Neural progenitor cell (in vitro differentiated cells): ENCODE measurements at regions not wholly inside any gene's neighbourhood (a gene's known extent, or its start where the extent isn't known, plus 50 kb on each side); places are given as distances from the start of the nearest gene placed in this dataset.

Experiments used
- DNase-seq: peaks from one replicate; pipeline ENCODE4 v3.0.0-alpha.2; 2016; ENCODE audit warnings: low spot score
- H2AFZ ChIP-seq: fragments of 200-600 bp; sonication (generic); replicated peaks from 2 replicates; pipeline ENCODE4 v1.6.1; 2016; ENCODE audit warnings: antibody characterized with exemption
- H3F3A ChIP-seq: fragments of 200-600 bp; sonication (generic); 2 replicates; pipeline ENCODE4 v1.6.1; 2016; ENCODE audit warnings: antibody characterized with exemption, low read depth
- H3K27ac ChIP-seq: fragments of 200-600 bp; sonication (generic); 2 replicates; pipeline ENCODE4 v1.5.1; 2016; ENCODE audit warnings: mild to moderate bottlenecking
- H3K27me3 ChIP-seq: fragments of 200-600 bp; sonication (generic); 2 replicates; pipeline ENCODE4 v1.6.1; 2016; ENCODE audit warnings: mild to moderate bottlenecking, moderate library complexity
- H3K36me3 ChIP-seq: fragments of 200-600 bp; sonication (generic); 2 replicates; pipeline ENCODE4 v1.5.1; 2016
- H3K4me1 ChIP-seq: fragments of 200-600 bp; sonication (generic); 2 replicates; pipeline ENCODE4 v1.6.1; 2016; ENCODE audit warnings: mixed run types
- H3K4me2 ChIP-seq: fragments of 200-600 bp; sonication (generic); 2 replicates; pipeline ENCODE4 v1.6.1; 2016
- H3K4me3 ChIP-seq: fragments of 200-600 bp; sonication (generic); 2 replicates; pipeline ENCODE4 v1.5.1; 2016
- H3K79me2 ChIP-seq: fragments of 200-600 bp; sonication (generic); 2 replicates; pipeline ENCODE4 v1.6.1; 2016; ENCODE audit warnings: low read depth
- H3K9ac ChIP-seq: fragments of 200-600 bp; sonication (generic); 2 replicates; pipeline ENCODE4 v1.6.1; 2016
- H3K9me3 ChIP-seq: fragments of 200-600 bp; sonication (generic); 2 replicates; pipeline ENCODE4 v1.5.1; 2016; ENCODE audit warnings: low read depth
- H4K20me1 ChIP-seq: fragments of 200-600 bp; sonication (generic); 2 replicates; pipeline ENCODE4 v1.6.1; 2016; ENCODE audit warnings: low read depth
- H3K27ac Mint-ChIP-seq: 3 replicates; pipeline ENCODE4 v1.8.0; 2021; ENCODE audit warnings: mixed read lengths
- H3K27me3 Mint-ChIP-seq: 2 replicates; pipeline ENCODE4 v1.8.0; 2022; ENCODE audit warnings: low read depth, mild to moderate bottlenecking, inconsistent platforms, moderate library complexity, mixed read lengths; ENCODE audit not compliant: insufficient read depth
- H3K36me3 Mint-ChIP-seq: 3 replicates; pipeline ENCODE4 v1.8.0; 2021; ENCODE audit warnings: mixed read lengths
- H3K4me1 Mint-ChIP-seq: 3 replicates; pipeline ENCODE4 v1.8.0; 2021; ENCODE audit warnings: mixed read lengths
- H3K4me3 Mint-ChIP-seq: 3 replicates; pipeline ENCODE4 v1.8.0; 2021; ENCODE audit warnings: mild to moderate bottlenecking, moderate library complexity, mixed read lengths
- H3K9me3 Mint-ChIP-seq: 3 replicates; pipeline ENCODE4 v1.8.0; 2020; ENCODE audit warnings: mixed read lengths
- CTCF ChIP-seq: fragments of 200-600 bp; sonication (generic); IDR thresholded peaks from 2 replicates; pipeline ENCODE4 v1.5.1; 2017; ENCODE audit warnings: antibody characterized with exemption, mild to moderate bottlenecking
- EZH2 ChIP-seq: fragments of 200-600 bp; sonication (generic); IDR thresholded peaks from 2 replicates; pipeline ENCODE4 v1.6.1; 2017; ENCODE audit warnings: antibody characterized with exemption, mild to moderate bottlenecking, moderate library complexity
- EZH2phosphoT487 ChIP-seq: fragments of 200-600 bp; sonication (generic); IDR thresholded peaks from 2 replicates; pipeline ENCODE4 v1.6.1; 2017; ENCODE audit warnings: antibody characterized with exemption

- Histone ChIP-seq H3K4me1 (no peaks in the 10 kb centered on the region), H2AFZ (no peak overlapping the region), H3K27ac (no peak overlapping the region), H3K36me3 (no peaks in the 10 kb centered on the region), H3K9me3 (no peaks in the 10 kb centered on the region), H3K9ac (no peak overlapping the region), H3K4me3 (no peak overlapping the region), H3K4me2 (no peak overlapping the region), H3F3A (no peaks in the 10 kb centered on the region), H4K20me1 (no peaks in the 10 kb centered on the region), H3K27me3 (no peaks in the 10 kb centered on the region), H3K79me2 (no peaks in the 10 kb centered on the region)
- Mint-ChIP-seq H3K27ac (no peak overlapping the region), H3K36me3 (peaks cover 3% of the 10 kb centered on the region), H3K9me3 (peaks cover 7% of the 10 kb centered on the region), H3K27me3 (peaks cover 3% of the 10 kb centered on the region), H3K4me3 (no peak overlapping the region), H3K4me1 (peaks cover 7% of the 10 kb centered on the region)
- DNase-seq = no peak
- TF ChIP-seq CTCF (no peak), EZH2 (no peak), EZH2phosphoT487 (no peak)
Measured at GRCh38 chr16:66240088-66240487, 126.4 kb upstream of the CDH5 start.

- H2AFZ ChIP-seq = no peak overlapping the region
- H3K4me1 ChIP-seq = no peaks in the 10 kb centered on the region
- no peak overlapping the region for H3K27ac ChIP-seq
- peaks cover 7% of the 10 kb centered on the region for H3K9me3 Mint-ChIP-seq
- no peaks in the 10 kb centered on the region for H4K20me1 ChIP-seq
- H3K9me3 ChIP-seq = no peaks in the 10 kb centered on the region
- TF ChIP-seq EZH2 (no peak), EZH2phosphoT487 (no peak), CTCF (no peak)
- H3K36me3 ChIP-seq = no peaks in the 10 kb centered on the region
- H3K27me3 Mint-ChIP-seq = peaks cover 3% of the 10 kb centered on the region
- no peak overlapping the region for H3K9ac ChIP-seq
- no peak for DNase-seq
- H3K36me3 Mint-ChIP-seq = peaks cover 3% of the 10 kb centered on the region
- H3F3A ChIP-seq = peaks cover under 1% of the 10 kb centered on the region
- no peaks in the 10 kb centered on the region for H3K27me3 ChIP-seq
- no peaks in the 10 kb centered on the region for H3K79me2 ChIP-seq
- no peak overlapping the region for H3K4me3 ChIP-seq
- peaks cover 9% of the 10 kb centered on the region for H3K4me1 Mint-ChIP-seq
- no peak overlapping the region for H3K4me2 ChIP-seq
- no peak overlapping the region for H3K4me3 Mint-ChIP-seq
- H3K27ac Mint-ChIP-seq = no peak overlapping the region
Measured at GRCh38 chr16:66238696-66239095, 127.8 kb upstream of the CDH5 start.

- Mint-ChIP-seq H3K27ac (peak overlapping the region; percentile 34), H3K36me3 (peaks cover 3% of the 10 kb centered on the region), H3K27me3 (no peaks in the 10 kb centered on the region), H3K9me3 (peaks cover 7% of the 10 kb centered on the region), H3K4me1 (peaks cover 24% of the 10 kb centered on the region), H3K4me3 (no peak overlapping the region)
- Histone ChIP-seq H3K9me3 (no peaks in the 10 kb centered on the region), H4K20me1 (no peaks in the 10 kb centered on the region), H3K4me1 (peaks cover 12% of the 10 kb centered on the region), H3K4me2 (no peak overlapping the region), H3K4me3 (no peak overlapping the region), H3K79me2 (no peaks in the 10 kb centered on the region), H3F3A (peaks cover 7% of the 10 kb centered on the region), H3K36me3 (no peaks in the 10 kb centered on the region), H3K9ac (no peak overlapping the region), H3K27me3 (no peaks in the 10 kb centered on the region), H2AFZ (peak overlapping the region; percentile 42), H3K27ac (no peak overlapping the region)
- TF ChIP-seq EZH2phosphoT487 (no peak), EZH2 (no peak), CTCF (no peak)
- DNase-seq = no peak
Measured at GRCh38 chr16:66236301-66236700, 130.2 kb upstream of the CDH5 start.
